ENCODE measurements at regions not wholly inside any gene's neighbourhood (a gene's known extent, or its start where the extent isn't known, plus 50 kb on each side); places are given as distances from the start of the nearest gene placed in this dataset.
"Not testable (repeated sequence)": the region's sequence is repeated elsewhere in the genome, so short reads cannot be mapped to it uniquely, and the experiment has no call there.

GRCh38 chr3:27554706-27555105 lies 70.5 kb upstream of the SLC4A7 start:
- no peak for DNase-seq

- no peak for DNase-seq
These were observed 69.8 kb upstream of the SLC4A7 start for GRCh38 chr3:27553886-27554540.

- DNase-seq = not testable (repeated sequence)
These were observed 68.5 kb upstream of the SLC4A7 start for GRCh38 chr3:27552708-27553107.

- not testable (repeated sequence) for DNase-seq
These were observed 67.2 kb upstream of the SLC4A7 start for GRCh38 chr3:27551413-27551812.

GRCh38 chr3:27545061-27545460 lies 60.9 kb upstream of the SLC4A7 start:
- DNase-seq = no peak

- DNase-seq = no peak
These were observed 60.2 kb upstream of the SLC4A7 start for GRCh38 chr3:27544372-27544865.

- no peak for DNase-seq
These were observed 58.3 kb upstream of the SLC4A7 start for GRCh38 chr3:27542476-27542875.

GRCh38 chr3:27540231-27540630 lies 56.0 kb upstream of the SLC4A7 start:
- no peak for DNase-seq

- DNase-seq = no peak
These were observed 52.3 kb upstream of the SLC4A7 start for GRCh38 chr3:27536491-27536890.

- DNase-seq = no peak
These were observed 51.7 kb upstream of the SLC4A7 start for GRCh38 chr3:27535809-27536392.

GRCh38 chr3:27533718-27534573 lies 49.8 kb upstream of the SLC4A7 start:
- DNase-seq = no peak

All from DMS79 treated with DMSO at 0.1 percent for 48 hours (cell line).